HFF-Myc (cell line): ENCODE measurements at regions not wholly inside any gene's neighbourhood (a gene's known extent, or its start where the extent isn't known, plus 50 kb on each side); places are given as distances from the start of the nearest gene placed in this dataset.

Experiments used
- DNase-seq: peaks from one replicate; pipeline ENCODE4 v3.0.0-alpha.2; 2011; ENCODE audit warnings: low read depth; ENCODE audit errors: extremely low read depth
- H3K4me3 ChIP-seq: replicated peaks from 2 replicates; pipeline ENCODE4 v1.5.1; 2011; ENCODE audit warnings: low read depth, mild to moderate bottlenecking, control low read depth, low read length
- CTCF ChIP-seq: IDR thresholded peaks from 2 replicates; pipeline ENCODE4 v1.5.1; 2012; ENCODE audit warnings: mild to moderate bottlenecking, low read depth, low read length, control low read depth; ENCODE audit errors: missing control alignments

DNA sequence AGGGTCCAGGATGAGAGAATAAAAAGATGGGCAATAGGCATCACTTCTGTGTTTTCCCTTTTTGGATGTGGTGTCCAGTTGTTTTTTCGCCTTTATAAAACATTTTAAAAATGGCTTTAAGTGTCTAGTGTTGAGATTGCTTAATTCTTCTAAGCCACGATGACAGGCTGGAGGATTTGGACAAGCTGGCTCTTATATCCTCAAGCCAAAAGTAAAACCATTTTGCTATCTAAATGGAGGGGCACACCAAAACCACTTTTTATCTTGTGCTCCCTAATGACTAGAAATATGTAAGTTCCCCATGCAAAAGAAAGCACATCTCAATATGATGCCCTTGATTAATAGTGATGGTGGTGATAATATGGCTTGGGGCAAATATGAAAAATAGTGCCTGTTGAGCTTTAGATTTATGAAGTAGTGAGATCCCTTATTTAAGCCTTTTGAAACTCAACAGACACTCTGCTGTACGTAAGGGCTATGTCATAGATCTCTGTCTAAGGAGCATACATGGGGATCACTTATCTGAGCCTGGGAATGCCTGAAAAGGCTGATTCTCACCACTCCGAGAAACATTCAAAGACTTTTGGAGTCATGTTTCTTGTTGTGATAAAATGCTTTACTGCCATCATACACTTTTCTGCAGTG is 185.5 kb downstream of the KCNS3 start:
- TF ChIP-seq CTCF = no peak
- DNase-seq = no peak
- no peak overlapping the region for H3K4me3 ChIP-seq

DNA sequence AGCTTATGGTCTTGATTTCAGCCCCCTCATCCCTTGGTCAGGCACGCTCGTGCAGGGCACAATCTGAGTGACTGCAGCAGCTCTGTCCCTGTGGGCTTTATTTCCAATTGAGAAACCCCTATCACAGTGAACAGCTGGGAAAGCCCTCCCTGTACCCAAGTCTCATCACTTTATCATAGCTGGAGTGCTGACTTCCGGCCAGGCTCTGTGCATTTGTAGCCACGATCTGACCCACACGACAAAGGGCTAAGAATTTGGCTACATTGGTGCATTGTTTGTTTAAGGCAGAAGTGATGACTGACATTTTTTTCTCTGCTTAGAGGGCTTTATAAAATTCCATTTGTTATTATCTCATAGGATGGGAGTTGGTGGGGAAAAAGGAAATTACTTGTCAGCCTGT is 184.4 kb downstream of the KCNS3 start:
- TF ChIP-seq CTCF = no peak
- DNase-seq = no peak
- H3K4me3 ChIP-seq = no peak overlapping the region

DNA sequence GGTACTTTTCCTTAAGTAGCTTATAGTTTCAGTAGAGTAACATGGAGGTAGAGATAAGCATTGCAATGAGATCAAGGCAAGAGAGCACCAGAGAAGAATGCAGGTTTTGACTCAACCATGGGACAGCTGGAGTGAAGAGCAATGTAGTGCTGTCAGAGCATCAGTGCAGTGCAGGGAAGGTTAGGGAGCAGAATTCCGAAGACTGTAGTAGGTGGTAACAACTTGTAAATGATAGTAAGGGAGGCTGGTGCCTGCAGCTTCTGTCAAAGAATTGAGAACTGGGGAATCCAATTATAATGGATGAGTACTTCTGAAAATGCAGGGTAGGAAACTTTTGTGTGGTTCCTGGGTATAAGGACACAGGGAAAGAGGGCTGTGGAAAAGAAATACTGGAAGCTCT is 183.2 kb downstream of the KCNS3 start:
- DNase-seq = no peak
- no peak overlapping the region for H3K4me3 ChIP-seq
- no peak for TF ChIP-seq CTCF

- H3K4me3 ChIP-seq = no peak overlapping the region
- TF ChIP-seq CTCF = no peak
- no peak for DNase-seq
Observed at GRCh38 chr2:18057657-18058056, 179.2 kb downstream of the KCNS3 start.

GRCh38 chr2:18055290-18055689 is 176.8 kb downstream of the KCNS3 start:
- no peak overlapping the region for H3K4me3 ChIP-seq
- no peak for TF ChIP-seq CTCF
- DNase-seq = no peak

DNA sequence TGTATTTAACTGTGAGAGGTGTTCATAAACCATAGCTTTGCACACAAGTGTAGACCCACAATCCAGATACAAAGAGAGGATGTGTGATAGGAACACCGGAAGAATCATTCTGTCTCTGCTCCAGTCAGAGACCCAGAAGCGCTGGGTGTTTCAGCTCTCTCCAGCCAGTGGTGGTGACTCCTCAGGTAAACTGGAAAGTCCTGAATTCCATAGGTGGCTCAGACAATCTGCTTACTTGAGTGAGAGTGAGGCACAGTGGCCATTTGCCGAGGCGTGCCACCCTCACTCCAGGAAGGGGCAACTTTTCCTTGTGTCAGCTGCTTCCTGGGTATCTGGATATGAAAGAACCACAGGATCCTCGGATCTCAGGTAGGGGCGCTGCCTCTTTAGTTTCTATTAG is 171.5 kb downstream of the KCNS3 start:
- no peak for TF ChIP-seq CTCF
- no peak overlapping the region for H3K4me3 ChIP-seq
- no peak for DNase-seq

DNA sequence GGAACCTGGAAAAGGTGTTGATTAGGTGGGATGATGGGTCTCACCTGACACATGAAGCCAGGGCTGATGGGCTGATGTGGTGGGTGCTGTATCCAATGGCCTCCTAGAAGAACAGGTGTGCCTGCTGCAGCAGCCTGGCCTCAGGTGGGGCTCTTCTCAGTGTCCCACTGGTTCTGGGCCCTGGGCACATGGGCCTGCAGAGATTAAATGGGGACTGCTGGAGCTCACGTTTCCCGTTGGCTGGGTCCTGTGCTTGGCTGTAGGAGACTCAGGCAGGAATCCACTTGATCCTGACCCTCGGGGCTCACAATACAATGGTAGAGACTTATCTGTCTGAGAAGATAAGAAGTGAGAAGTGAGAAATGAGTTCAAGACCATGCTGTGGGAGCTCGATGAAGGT is 170.9 kb downstream of the KCNS3 start:
- DNase-seq = no peak
- no peak for TF ChIP-seq CTCF
- no peak overlapping the region for H3K4me3 ChIP-seq
